ENCODE measurements at regions not wholly inside any gene's neighbourhood (a gene's known extent, or its start where the extent isn't known, plus 50 kb on each side); places are given as distances from the start of the nearest gene placed in this dataset.

DNA sequence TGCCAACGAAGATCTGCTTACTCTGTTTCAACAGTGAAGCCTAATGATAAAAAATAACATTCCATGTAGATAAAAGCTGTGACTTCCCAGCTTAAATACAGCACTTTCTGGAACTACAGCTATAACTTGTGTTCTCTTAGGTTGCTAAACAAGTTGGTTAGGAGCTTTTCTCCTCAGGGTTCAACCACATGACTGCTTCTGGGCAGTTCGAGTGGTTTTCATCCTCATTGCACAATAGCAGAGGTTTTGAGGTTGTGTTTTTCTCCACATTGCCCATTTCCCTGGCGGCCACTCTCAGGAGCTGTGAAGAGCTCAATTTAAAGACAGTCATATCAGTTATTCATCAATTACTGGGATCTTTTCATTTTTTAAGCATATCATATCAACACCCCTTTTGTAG, 102.2 kb upstream of the CYP1B1 start:
- Histone ChIP-seq H3K36me3 (no peaks in the 10 kb centered on the region), H3K27me3 (no peaks in the 10 kb centered on the region), H3K9me3 (no peaks in the 10 kb centered on the region), H3K4me1 (peaks cover 0 to 43% (median 25%) of the 10 kb centered on the region in 4 donors), H3K4me3 (no peak overlapping the region), H3K27ac (peak overlapping the region in 4 of 5 donors; percentile 64 to 85 (median 74))
- TF ChIP-seq POLR2AphosphoS5 (IDR thresholded peaks at IDR 0.05) (peak; percentile 6 to 52 (median 27)), CTCF (IDR thresholded peaks at IDR 0.05) (no peak), POLR2A (IDR thresholded peaks at IDR 0.05) (no peak)
- DNase-seq, result no peak
- intact Hi-C loops (cut with DNase I; ENCODE audit: low total_unique reads), result no loop called here
- WGBS, 5 donors, result 53 to 66% (median 61%) methylated on average over 3 of the region's 3 CpGs

DNA sequence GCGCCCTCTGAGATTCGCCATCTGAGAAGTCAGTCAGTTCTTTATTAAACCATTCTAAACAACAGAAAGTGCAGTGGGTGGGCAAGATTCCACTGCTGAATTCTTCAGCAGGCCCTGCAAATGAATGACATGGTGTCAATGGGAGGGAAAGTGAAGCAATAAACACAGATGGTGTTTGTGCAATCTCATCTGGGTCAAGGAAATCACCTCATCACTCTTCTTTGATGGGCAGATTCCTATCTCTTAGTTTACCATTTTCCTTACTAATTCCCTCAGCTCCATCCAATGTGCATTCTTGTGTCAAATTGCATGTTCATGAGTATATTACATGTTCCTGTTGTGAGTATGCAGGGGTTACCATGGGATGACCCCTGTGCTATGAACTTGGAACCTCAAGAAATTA, 100.7 kb upstream of the CYP1B1 start:
- WGBS, 5 donors, result 75 to 91% (median 88%) methylated on average over 2 of the region's 2 CpGs
- no peak overlapping the region for H3K4me3 ChIP-seq
- intact Hi-C loops (cut with DNase I; ENCODE audit: low total_unique reads), result no loop called here
- H3K27ac ChIP-seq, result peak overlapping the region in 4 of 5 donors; percentile 64 to 85 (median 74)
- no peaks in the 10 kb centered on the region for H3K36me3 ChIP-seq
- peaks cover 0 to 38% (median 20%) of the 10 kb centered on the region in 4 donors for H3K4me1 ChIP-seq
- no peaks in the 10 kb centered on the region for H3K9me3 ChIP-seq
- TF ChIP-seq POLR2A (IDR thresholded peaks at IDR 0.05) (no peak), POLR2AphosphoS5 (IDR thresholded peaks at IDR 0.05) (peak in 2 of 3 donors; percentile 42 to 47)
- no peaks in the 10 kb centered on the region for H3K27me3 ChIP-seq
- DNase-seq, result no peak

DNA sequence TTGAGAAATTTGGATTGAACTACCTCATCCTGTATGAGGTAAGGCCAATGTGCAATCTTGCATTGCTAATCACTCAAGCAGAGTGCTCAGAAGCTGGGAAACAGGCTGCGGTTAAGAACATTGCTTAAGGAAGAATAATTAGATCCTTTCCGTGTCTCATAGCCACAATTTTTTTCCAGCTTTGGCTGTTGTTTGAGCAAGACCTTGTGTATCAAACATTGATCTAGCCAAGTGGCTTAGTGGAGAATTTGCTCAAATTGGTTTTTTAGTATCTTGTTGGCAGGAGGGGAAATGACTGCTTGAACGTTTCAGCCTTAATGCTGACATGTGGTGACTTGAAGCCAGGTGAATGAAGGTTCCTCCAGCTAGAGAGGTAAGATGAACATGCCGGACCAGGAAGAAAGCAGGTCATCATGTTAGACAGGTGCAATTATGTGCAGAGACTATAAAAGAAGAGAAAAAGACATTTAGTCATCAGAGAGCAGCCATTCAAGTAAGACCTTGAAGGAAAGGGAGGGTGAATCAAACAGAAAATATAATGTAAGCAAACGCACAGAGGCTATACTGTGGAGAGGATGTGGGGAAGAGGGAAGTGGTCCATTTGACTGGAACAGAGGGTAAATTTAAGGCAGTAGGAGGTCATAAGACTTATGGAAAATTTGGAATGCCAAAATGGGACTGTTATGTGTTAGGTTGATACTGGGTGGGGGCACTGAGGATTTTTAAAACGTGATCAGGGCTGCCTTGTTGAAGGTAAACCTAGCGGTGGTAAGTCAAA, 98.9 kb upstream of the CYP1B1 start:
- TF ChIP-seq POLR2A (IDR thresholded peaks at IDR 0.05) (no peak), POLR2AphosphoS5 (IDR thresholded peaks at IDR 0.05) (peak; percentile 65 to 84 (median 74))

DNA sequence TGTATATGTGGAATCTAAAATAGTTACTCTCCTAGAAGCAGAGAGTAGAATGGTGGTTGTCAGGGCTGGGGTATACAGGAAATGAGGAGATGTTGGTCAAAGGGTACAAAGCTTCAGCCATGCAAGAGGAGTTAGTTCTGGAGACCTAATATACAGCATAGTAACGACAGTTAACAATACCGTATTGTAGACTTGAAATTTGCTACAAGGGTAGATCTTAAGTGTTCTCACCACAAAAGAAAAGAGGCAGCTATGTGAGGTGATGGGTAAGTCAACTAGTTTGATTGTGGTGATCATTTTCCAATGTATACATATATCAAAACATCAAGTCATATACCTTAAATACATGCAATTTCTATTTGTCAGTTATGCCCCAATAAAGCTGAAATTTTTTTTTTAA, 98.2 kb upstream of the CYP1B1 start:
- intact Hi-C loops (cut with DNase I; ENCODE audit: low total_unique reads), result no loop called here
- WGBS, 5 donors, result 72 to 93% (median 87%) methylated on average over 2 of the region's 2 CpGs
- Histone ChIP-seq H3K9me3 (no peaks in the 10 kb centered on the region), H3K4me1 (peaks cover 0 to 35% (median 17%) of the 10 kb centered on the region in 4 donors), H3K36me3 (no peaks in the 10 kb centered on the region), H3K27ac (peak overlapping the region in 4 of 5 donors; percentile 53 to 85 (median 74)), H3K27me3 (no peaks in the 10 kb centered on the region), H3K4me3 (no peak overlapping the region)
- TF ChIP-seq EP300 (IDR thresholded peaks at IDR 0.05) (no peak), CTCF (IDR thresholded peaks at IDR 0.05) (no peak), POLR2AphosphoS5 (IDR thresholded peaks at IDR 0.05) (no peak), POLR2A (IDR thresholded peaks at IDR 0.05) (no peak)
- no peak for DNase-seq

More for the DNA sequence above, 98.9 kb upstream of the CYP1B1 start:
- 56 to 66% (median 64%) methylated on average over 7 of the region's 7 CpGs for WGBS, 5 donors
- DNase-seq, result peak in 1 of 2 donors; percentile 40
- Histone ChIP-seq H3K27ac (peak overlapping the region in 4 of 5 donors; percentile 53 to 85 (median 74)), H3K9me3 (no peaks in the 10 kb centered on the region), H3K36me3 (no peaks in the 10 kb centered on the region), H3K4me3 (no peak overlapping the region), H3K4me1 (peaks cover 0 to 38% (median 19%) of the 10 kb centered on the region in 4 donors), H3K27me3 (no peaks in the 10 kb centered on the region)
- intact Hi-C loops (cut with DNase I; ENCODE audit: low total_unique reads), result no loop called here

DNA sequence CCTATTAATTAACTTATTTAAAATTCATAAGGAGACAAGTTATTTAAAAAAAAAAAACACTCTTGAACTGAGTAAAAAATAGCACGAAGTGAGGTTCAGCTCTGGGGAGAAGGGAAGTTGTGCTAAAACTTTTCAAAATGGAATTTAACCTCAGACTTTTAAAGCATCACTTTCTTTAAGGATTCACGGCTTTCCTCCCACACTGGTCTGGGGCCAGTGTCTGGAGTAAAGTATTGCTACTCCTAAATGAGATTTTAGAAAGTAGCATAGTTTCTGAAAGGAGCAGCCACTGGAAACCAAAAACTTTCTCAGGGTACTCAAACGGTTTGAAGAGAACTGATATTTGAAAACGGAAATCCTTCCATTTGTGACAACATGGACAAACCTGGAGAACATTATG, 97.7 kb upstream of the CYP1B1 start:
- no peaks in the 10 kb centered on the region for H3K27me3 ChIP-seq
- intact Hi-C loops (cut with DNase I; ENCODE audit: low total_unique reads), result no loop called here
- H3K4me3 ChIP-seq, result no peak overlapping the region

More for the DNA sequence above, 97.7 kb upstream of the CYP1B1 start:
- Histone ChIP-seq H3K9me3 (no peaks in the 10 kb centered on the region), H3K36me3 (no peaks in the 10 kb centered on the region), H3K27ac (peak overlapping the region in 4 of 5 donors; percentile 53 to 85 (median 74)), H3K4me1 (peaks cover 0 to 30% (median 15%) of the 10 kb centered on the region in 4 donors)
- no peak for TF ChIP-seq EP300 (IDR thresholded peaks at IDR 0.05)
- TF ChIP-seq POLR2A (IDR thresholded peaks at IDR 0.05), result no peak
- TF ChIP-seq POLR2AphosphoS5 (IDR thresholded peaks at IDR 0.05), result no peak
- no peak for TF ChIP-seq CTCF (IDR thresholded peaks at IDR 0.05)
- 53 to 65% (median 61%) methylated on average over 4 of the region's 4 CpGs for WGBS, 5 donors
- no peak for DNase-seq
